ENCODE measurements at regions not wholly inside any gene's neighbourhood (a gene's known extent, or its start where the extent isn't known, plus 50 kb on each side); places are given as distances from the start of the nearest gene placed in this dataset.
"Not testable (repeated sequence)": the region's sequence is repeated elsewhere in the genome, so short reads cannot be mapped to it uniquely, and the experiment has no call there.

DNA sequence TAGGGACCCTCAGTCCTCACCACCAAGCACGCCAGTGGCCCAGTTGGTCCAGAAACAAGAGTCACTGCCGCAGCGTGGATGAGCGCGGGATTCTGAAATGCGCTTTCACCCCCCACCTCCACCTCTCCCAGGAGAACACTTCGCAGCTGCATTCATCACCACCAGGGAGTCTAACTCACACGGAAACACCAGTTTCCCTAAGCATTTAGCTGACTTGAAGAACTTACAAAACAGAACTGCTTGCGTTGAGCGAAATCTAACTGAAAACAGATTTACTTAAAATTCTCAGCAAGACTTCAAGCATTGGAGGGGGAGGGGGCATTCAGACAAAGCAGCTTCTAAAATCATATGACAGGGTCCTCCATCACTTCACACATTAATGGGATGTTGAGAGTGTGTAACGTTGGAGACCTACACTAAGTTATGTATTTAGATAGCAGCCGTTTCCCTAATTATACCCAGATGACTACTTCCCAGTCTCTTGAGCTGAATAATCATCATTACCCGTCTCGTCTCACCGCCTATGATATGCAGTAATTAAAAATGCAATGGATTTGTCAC is 258.2 kb upstream of the IRS2 start:
- peak; percentile 71 for DNase-seq (ENCODE audit: low read depth)

- no peak for DNase-seq (ENCODE audit: low read depth)
Measured at GRCh38 chr13:110042253-110042950, 256.0 kb upstream of the IRS2 start.

DNA sequence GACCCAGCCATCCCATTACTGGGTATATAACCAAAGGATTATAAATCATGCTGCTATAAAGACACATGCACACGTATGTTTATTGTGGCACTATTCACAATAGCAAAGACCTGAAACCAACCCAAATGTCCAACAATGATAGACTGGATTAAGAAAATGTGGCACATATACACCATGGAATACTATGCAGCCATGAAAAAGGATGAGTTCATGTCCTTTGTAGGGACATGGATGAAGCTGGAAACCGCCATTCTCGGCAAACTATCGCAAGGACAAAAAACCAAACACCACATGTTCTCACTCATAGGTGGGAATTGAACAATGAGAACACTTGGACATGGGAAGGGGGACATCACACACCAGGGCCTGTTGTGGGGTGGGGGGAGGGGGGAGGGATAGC is 255.3 kb upstream of the IRS2 start:
- not testable (repeated sequence) for DNase-seq (ENCODE audit: low read depth)

DNA sequence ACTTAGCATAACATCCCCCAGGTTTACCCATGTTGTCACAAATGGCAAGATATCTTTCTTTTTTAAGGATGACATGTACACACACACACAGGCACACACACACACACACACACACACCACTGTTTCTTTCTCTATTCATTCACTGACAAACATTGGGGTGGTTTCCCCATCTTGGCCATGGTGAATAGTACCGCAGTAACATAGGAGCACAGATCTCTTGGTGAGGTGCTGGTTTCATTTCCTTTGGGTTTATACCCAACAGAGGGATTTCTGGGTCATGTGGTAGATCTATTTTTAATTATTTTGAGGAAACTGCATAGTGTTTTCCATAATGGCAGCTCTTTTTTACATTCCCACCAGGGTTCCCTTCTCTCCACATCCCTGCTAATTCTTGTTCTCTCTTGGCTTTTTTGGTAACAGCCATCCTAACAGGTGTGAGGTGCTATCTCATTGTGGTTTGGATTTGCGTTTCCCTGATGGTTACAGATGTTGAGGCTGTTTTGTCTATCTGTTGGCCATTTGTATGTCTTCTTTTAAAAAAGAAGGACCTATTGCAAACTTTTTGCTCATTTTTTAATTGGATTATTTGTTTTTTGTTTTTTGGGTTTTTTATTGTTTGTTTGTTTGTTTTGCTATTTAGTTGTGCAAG is 251.7 kb upstream of the IRS2 start:
- no peak for DNase-seq (ENCODE audit: low read depth)

- DNase-seq (ENCODE audit: low read depth), result no peak
Measured at GRCh38 chr13:110036060-110036459, 249.7 kb upstream of the IRS2 start.

- DNase-seq (ENCODE audit: low read depth), result no peak
Measured at GRCh38 chr13:110034031-110034549, 247.7 kb upstream of the IRS2 start.

DNA sequence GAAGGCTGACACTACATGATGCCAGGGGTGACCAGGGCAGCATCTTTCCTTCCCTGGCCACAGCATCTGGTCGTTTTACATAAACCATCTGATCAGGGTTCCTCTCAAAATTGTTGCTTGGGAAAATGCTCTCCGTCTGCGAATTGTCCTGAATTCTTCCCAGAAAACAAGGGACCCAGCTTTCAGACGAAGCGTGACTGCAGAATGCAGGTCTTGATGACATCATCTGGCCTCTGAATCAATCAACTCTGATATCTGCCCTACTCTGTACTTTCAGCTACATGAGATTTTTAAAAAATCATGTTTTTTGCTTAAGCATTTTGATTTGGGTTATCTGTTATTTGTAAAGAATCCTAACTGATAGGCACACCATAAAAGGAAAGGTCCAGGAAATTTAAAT is 246.6 kb upstream of the IRS2 start:
- no peak for DNase-seq (ENCODE audit: low read depth)

DNA sequence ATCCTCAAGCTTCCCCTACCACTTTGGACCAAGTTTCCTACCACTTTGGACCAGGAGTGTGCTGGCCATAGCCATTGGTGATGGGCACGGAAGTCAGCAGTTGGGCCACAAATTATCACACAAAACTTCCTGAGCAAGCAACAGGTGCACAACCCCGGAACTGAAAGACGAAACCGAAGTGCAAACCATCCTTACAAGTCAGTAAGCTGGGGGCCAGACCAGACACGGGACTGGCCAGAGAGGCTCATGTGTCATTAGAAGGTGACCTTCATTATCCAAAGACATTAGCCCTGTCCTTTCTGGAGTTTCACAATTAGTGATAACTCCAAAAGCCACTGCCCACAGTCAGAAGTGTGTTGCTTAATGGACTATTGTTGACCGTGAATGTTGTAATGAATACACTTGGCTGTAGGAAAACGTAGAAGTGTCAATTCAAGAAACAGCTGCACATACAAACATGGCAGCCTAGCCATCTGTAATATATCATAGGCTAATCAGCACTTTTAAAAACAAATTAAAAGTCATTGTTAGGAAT is 244.1 kb upstream of the IRS2 start:
- DNase-seq (ENCODE audit: low read depth), result no peak

DNA sequence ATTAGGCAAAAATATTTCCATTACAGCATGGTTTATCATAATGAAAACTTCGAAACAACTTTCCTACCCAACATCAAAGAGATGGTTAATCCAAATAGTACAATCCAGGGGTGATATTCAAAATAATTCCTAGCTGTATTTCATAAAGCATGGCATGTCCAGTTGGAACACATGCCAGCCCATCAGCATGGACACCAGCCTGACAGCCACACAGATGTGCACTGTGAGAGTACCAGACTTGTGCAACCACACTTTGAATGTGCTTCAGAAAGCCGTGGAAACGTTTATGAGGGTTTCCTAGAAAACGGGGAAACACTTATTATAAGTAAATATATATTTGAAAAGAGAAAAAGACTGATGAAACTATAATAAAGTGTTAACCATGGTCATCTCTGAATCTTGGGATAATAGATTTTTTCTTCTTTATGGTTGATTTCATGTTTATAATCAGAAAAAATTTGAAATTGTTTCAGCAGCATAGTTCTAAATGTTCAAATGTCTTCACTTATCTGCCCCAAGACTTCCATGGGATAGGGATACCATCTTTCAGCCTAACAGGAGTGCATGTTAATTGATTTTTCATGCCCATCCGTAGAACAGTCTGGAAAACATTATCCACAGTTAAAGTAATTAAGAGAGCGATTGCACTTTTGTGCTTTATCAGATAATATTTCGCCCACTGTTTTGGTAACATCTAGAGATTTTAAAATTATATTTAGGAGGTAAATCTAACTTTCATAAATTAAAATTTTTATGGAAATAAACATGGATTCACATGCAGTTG is 242.6 kb upstream of the IRS2 start:
- DNase-seq (ENCODE audit: low read depth), result peak; percentile 37

- no peak for DNase-seq (ENCODE audit: low read depth)
Measured at GRCh38 chr13:110028311-110028710, 241.9 kb upstream of the IRS2 start.

DNA sequence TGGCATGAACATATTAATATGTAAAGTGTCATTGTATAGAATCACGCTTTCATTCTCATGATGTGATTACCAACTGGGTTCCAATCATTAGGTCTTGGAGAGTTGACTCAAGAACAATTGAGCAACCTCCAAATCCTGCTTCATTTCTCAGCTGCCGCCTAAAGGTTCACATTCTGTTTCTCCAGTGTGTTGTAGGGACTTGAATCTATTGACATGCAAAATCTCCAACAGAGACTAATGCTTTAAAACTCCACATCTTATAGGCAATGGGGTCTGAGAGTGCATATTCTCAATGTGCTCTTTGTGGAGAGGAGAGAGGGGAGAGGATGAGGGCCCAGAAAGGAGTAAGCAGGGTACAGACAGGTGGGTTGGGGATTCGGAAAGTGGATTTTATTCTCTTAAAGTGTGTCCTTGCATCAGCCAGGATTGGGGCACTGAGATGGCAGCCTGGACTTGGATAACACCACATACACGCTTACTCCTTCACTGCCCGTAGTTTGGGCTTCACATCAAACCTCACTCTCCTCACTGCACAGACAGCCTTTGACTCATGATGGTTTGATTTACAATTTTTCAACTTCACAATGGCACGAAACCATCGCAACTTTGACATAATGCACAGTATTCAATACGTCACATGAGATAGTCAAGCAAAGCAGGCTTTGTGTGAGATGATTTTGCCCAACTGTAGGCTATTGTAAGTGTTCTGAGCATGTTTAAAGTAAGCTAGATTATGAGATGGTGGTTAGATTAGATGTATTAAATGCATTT is 241.3 kb upstream of the IRS2 start:
- DNase-seq (ENCODE audit: low read depth), result no peak

DNA sequence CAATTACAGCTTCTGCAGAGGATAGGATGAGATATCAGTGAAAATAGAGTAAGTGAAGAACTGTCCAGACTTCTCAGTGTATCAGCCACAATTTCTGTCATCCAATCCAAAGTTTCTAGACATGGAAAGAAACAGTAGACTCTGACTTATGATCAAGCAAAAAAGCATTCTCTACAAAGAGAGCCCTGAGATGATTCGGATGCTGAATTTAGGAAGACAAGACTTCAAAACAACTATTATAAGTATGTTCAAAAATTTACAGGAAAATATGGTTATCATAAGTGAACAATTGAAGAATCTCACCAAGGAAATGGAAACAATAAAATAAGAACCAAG is 238.2 kb upstream of the IRS2 start:
- DNase-seq (ENCODE audit: low read depth), result no peak

GRCh38 chr13:110023729-110024644 is 237.6 kb upstream of the IRS2 start:
- peak; percentile 82 for DNase-seq (ENCODE audit: low read depth)

DNA sequence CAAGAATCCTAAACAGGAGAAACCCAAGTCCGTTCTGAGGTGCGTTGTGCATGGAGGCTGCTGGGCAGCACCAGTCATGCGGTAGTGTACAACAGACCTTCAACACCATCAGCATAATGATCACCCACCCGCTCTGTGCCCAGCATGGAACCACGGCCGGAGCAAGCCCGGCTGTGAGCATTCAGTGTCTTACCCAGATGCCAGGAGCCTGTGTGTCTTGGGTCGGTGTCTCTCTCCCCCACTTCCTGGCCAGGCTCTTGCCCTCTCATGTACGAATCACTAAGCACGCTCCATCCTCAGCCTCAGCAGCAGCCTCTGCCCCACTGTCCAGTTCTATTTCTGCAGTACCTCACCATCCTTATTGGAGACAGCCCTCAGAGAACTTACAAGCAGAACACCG is 231.6 kb upstream of the IRS2 start:
- no peak for DNase-seq (ENCODE audit: low read depth)

DNA sequence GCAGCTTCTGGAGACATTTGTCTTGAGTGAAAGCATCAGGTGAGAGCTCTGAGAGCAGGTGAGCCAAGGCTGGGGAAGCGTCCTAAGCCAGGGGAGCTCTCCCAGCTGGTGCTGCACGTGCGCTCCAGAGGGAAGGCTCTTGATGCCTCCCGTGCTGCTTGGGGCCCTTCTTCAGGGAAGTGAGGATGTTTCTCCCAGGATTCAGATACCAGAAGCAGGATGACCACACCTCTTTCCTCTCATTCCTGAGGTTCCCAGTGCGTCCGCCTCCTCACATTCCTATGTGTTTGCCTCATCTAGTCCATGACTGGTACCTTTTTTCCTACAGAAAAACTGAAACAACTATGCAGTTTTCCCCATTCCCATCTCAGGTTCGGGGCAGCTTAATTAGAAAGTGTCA is 231.0 kb upstream of the IRS2 start:
- DNase-seq (ENCODE audit: low read depth), result peak; percentile 66

GRCh38 chr13:110015253-110015652 is 228.9 kb upstream of the IRS2 start:
- peak; percentile 36 for DNase-seq (ENCODE audit: low read depth)

GRCh38 chr13:110014719-110015118 is 228.3 kb upstream of the IRS2 start:
- DNase-seq (ENCODE audit: low read depth), result peak; percentile 39

- peak; percentile 98 for DNase-seq (ENCODE audit: low read depth)
Measured at GRCh38 chr13:110012102-110012739, 225.8 kb upstream of the IRS2 start.

- no peak for DNase-seq (ENCODE audit: low read depth)
Measured at GRCh38 chr13:110010404-110011138, 224.2 kb upstream of the IRS2 start.
